Peyer's patch (tissue), 4 donors: ENCODE measurements at regions not wholly inside any gene's neighbourhood (a gene's known extent, or its start where the extent isn't known, plus 50 kb on each side); places are given as distances from the start of the nearest gene placed in this dataset.

Experiments used
- DNase-seq, 3 donors: peaks; one replicate each; pipeline ENCODE4 v3.0.0-alpha.2; 2017 to 2019
- H3K27ac ChIP-seq, 4 donors: fragments of 200-600 bp; sonication (generic); one replicate each; pipeline ENCODE4 v1.5.1; 2016 to 2019
- H3K27me3 ChIP-seq, 2 donors: fragments of 200-600 bp; sonication (generic); one replicate each; pipeline ENCODE4 v1.5.1; 2019
- H3K36me3 ChIP-seq, 3 donors: fragments of 200-600 bp; sonication (generic); one replicate each; pipeline ENCODE4 v1.5.1; 2016 to 2019
- H3K4me1 ChIP-seq, 4 donors: fragments of 200-600 bp; sonication (generic); one replicate each; pipeline ENCODE4 v1.5.1; 2016 to 2019
- H3K4me3 ChIP-seq, 4 donors: fragments of 200-600 bp; sonication (generic); 1 replicate in 3 of 4; 2 replicates in 1 of 4; pipeline ENCODE4 v1.5.1; 2016 to 2019; ENCODE audit warnings: mild to moderate bottlenecking in 1 of 4
- H3K9me3 ChIP-seq, 4 donors: fragments of 200-600 bp; sonication (generic); one replicate each; pipeline ENCODE4 v1.5.1; 2016 to 2019; ENCODE audit warnings: mild to moderate bottlenecking in 1 of 4
- POLR2A ChIP-seq, 2 donors: fragments of 450-650 bp; IDR thresholded peaks; one replicate each; pipeline ENCODE4 v1.5.1; 2017; ENCODE audit warnings: antibody characterized with exemption in 2 of 2, mild to moderate bottlenecking in 2 of 2, moderate library complexity in 2 of 2
- TF ChIP-seq, protein P1 (sequence below), 6 experiments: fragments of 450-650 bp in 4 of 6; fragments of 200-600 bp in 2 of 6; sonication (generic) in 1 of 6; IDR thresholded peaks; one replicate each; pipeline ENCODE4 v1.5.1; 2017 to 2019; ENCODE audit warnings: antibody characterized with exemption in 6 of 6, mild to moderate bottlenecking in 3 of 6, moderate library complexity in 1 of 6

DNA sequence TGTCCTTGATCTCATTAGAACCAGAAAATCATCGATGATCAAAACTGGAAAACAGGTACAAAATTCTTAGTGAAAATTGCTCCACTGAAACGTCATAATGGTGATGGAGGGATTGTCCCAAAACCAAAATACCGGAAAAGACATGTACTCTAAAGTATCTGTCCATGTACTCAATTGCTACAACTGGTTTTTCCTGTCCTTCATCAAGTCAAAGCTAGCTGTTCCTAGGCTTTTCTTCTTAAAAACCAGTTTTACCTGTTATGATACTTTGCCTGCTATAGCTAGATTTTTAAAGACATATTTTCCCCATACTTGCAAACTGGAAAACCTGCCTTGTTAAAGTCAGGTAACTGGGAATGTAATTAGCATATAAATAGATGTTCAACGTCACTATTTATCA is 50.5 kb upstream of the LRRC1 start:
- TF ChIP-seq POLR2A (IDR thresholded peaks at IDR 0.05), result no peak
- TF ChIP-seq, protein P1, sequence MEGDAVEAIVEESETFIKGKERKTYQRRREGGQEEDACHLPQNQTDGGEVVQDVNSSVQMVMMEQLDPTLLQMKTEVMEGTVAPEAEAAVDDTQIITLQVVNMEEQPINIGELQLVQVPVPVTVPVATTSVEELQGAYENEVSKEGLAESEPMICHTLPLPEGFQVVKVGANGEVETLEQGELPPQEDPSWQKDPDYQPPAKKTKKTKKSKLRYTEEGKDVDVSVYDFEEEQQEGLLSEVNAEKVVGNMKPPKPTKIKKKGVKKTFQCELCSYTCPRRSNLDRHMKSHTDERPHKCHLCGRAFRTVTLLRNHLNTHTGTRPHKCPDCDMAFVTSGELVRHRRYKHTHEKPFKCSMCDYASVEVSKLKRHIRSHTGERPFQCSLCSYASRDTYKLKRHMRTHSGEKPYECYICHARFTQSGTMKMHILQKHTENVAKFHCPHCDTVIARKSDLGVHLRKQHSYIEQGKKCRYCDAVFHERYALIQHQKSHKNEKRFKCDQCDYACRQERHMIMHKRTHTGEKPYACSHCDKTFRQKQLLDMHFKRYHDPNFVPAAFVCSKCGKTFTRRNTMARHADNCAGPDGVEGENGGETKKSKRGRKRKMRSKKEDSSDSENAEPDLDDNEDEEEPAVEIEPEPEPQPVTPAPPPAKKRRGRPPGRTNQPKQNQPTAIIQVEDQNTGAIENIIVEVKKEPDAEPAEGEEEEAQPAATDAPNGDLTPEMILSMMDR (IDR thresholded peaks at IDR 0.05), result no peak
- Histone ChIP-seq H3K27me3 (no peaks in the 10 kb centered on the region), H3K9me3 (no peaks in the 10 kb centered on the region), H3K36me3 (no peaks in the 10 kb centered on the region), H3K4me1 (no peaks in the 10 kb centered on the region), H3K27ac (no peak overlapping the region), H3K4me3 (no peak overlapping the region)
- DNase-seq, result no peak

DNA sequence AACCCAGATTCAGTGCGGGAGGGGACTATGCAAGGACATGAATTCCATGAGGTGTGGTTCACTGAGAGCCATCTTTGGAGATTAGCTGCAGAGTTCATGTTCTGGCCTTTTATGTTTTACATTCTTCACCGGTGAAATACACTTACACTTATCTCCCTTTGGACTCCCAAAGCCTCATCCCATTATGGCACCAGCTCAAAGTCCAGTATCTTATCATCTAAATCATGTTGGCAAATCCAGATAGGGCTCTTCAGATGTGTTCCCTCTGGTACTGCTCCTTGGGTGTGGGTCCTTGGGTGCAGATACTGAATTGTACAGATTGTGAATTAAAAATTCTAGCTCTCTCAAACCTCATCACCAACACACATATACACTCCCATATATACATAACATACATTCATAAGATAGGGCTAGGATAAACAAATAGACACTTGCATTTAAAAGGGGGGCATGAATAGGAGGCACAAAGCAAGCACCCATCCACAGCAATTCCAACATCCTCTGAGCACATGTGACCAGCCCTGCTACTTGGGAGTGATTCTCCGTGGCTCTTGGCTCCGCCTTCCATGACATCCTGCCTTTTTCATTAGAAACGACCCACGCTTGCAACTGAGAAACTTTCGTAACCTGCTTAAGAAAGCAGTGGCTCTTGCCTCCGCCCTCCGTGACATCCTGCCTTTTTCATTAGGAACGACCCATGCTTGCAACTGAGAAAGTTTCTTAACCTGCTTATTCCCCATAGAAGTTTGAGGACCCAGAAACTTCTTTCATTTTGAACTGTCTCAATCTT is 53.6 kb upstream of the LRRC1 start:
- no peaks in the 10 kb centered on the region for H3K36me3 ChIP-seq
- H3K27ac ChIP-seq, result no peak overlapping the region
- H3K27me3 ChIP-seq, result no peaks in the 10 kb centered on the region
- H3K9me3 ChIP-seq, result no peaks in the 10 kb centered on the region
- no peak overlapping the region for H3K4me3 ChIP-seq
- TF ChIP-seq, protein P1 (IDR thresholded peaks at IDR 0.05), result no peak
- no peak for TF ChIP-seq POLR2A (IDR thresholded peaks at IDR 0.05)
- H3K4me1 ChIP-seq, result no peaks in the 10 kb centered on the region
- peak in 1 of 3 donors; percentile 59 for DNase-seq

DNA sequence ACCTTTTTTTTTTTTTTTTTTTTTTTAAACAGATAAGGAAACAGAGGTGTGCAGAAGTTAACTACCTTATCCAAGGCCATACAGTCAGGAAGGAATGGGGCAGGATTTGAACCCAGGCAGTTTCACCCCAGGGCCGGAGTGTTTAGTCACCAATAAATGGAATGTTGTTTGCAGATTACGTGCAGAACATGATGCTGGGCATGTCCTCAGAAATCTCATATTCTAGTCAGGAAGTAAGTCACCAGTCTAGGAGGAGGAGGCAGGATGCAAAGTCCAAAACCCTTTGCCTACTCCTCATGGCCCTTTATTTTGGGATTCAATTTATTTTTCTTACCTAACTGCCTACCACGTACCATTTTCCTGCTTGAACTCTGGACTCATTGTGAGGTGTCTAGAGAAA is 57.1 kb upstream of the LRRC1 start:
- H3K4me3 ChIP-seq, result no peak overlapping the region
- H3K36me3 ChIP-seq, result no peaks in the 10 kb centered on the region
- H3K27ac ChIP-seq, result peak overlapping the region in 1 of 4 donors; percentile 23
- TF ChIP-seq, protein P1 (IDR thresholded peaks at IDR 0.05), result no peak
- TF ChIP-seq POLR2A (IDR thresholded peaks at IDR 0.05), result no peak
- peak in 1 of 3 donors; percentile 64 for DNase-seq
- no peaks in the 10 kb centered on the region for H3K9me3 ChIP-seq
- H3K27me3 ChIP-seq, result no peaks in the 10 kb centered on the region
- peaks cover 0 to 14% (median 1%) of the 10 kb centered on the region in 4 donors for H3K4me1 ChIP-seq

DNA sequence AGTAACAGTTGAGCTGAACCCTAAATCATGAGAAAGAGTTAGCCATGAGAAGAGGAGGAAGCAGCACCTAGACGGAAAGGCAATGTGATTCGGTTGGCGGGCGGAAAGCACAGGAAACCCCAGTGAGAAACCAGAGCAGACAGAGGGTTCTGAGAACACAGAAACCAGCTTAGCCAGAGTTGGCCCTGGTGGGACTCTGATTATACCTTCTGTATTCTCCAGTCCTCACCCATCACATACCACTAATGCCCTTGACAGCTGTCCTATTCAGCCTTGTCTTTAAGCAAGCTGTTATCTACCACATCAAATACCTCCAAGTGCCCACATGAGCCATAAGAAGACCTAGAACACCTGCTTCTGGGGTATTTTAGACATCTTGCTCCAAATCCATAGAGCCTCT is 58.9 kb upstream of the LRRC1 start:
- Histone ChIP-seq H3K9me3 (no peaks in the 10 kb centered on the region), H3K27ac (no peak overlapping the region), H3K36me3 (no peaks in the 10 kb centered on the region), H3K4me3 (no peak overlapping the region), H3K4me1 (peaks cover 0 to 14% (median 1%) of the 10 kb centered on the region in 4 donors), H3K27me3 (no peaks in the 10 kb centered on the region)
- DNase-seq, result peak in 1 of 3 donors; percentile 60
- TF ChIP-seq POLR2A (IDR thresholded peaks at IDR 0.05), result no peak
- TF ChIP-seq, protein P1 (IDR thresholded peaks at IDR 0.05), result no peak

DNA sequence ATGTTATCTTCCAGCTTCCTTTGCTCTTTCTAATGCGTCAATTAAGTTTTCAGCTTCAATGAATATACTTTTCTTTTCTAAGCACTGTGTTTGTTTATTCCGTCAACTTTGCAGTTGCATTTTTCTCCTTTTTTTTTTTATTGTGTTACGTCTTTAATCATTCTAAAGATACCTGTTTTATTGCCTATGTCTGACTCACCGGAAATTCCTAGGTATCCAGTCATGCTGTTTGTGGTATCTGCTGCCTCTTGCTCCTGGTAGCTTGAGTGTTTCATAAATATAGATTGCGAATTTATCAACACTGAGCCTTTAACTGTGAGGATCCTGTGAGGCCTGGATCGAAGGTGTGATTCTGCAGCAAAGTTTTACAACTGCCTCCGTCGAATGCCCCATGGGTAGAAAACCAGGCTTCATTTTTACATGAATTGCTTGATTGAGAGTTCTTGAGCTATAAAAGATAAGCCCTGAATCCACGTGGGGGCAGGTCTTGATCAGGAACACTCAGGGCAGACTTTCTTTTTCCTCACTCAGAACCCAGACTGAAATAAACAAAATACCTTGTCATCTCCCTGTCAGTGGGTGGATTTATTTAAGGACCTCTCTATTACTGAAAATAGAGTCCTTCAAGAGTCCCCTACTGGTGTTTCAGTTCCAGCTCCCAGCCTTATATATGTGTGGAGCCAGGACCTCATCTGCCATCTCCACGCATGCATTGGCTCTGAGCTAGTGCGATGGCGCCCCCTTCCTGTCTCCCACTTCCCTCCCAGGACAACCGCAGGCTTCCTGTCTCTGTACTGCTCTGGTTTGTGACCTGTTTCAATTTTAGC is 60.1 kb upstream of the LRRC1 start:
- H3K36me3 ChIP-seq, result no peaks in the 10 kb centered on the region
- H3K27ac ChIP-seq, result peak overlapping the region in 2 of 4 donors; percentile 69 to 76
- H3K4me1 ChIP-seq, result peaks cover 0 to 14% (median 1%) of the 10 kb centered on the region in 4 donors
- peak overlapping the region in 2 of 4 donors; percentile 6 to 16 for H3K4me3 ChIP-seq
- TF ChIP-seq, protein P1 (IDR thresholded peaks at IDR 0.05), result peak in 4 of 6 experiments; percentile 24 to 43 (median 32)
- TF ChIP-seq POLR2A (IDR thresholded peaks at IDR 0.05), result no peak
- H3K27me3 ChIP-seq, result no peaks in the 10 kb centered on the region
- peak; percentile 44 to 82 (median 74) for DNase-seq
- H3K9me3 ChIP-seq, result no peaks in the 10 kb centered on the region
